Smooth muscle cell (in vitro differentiated cells): ENCODE measurements at regions not wholly inside any gene's neighbourhood (a gene's known extent, or its start where the extent isn't known, plus 50 kb on each side); places are given as distances from the start of the nearest gene placed in this dataset.

Experiments
- DNase-seq: peaks from one replicate; lab custom pipeline; 2025; ENCODE audit not compliant: unreplicated experiment; lab: John Stamatoyannopoulos, UW
- H2AFZ ChIP-seq: fragments of 200-600 bp; sonication (generic); 2 replicates; pipeline ENCODE4 v1.6.0; 2016; ENCODE audit warnings: antibody characterized with exemption, low read depth, mild to moderate bottlenecking
- H3F3A ChIP-seq: fragments of 200-600 bp; sonication (generic); 2 replicates; pipeline ENCODE4 v1.6.0; 2017; ENCODE audit warnings: antibody characterized with exemption, low read depth
- H3K27ac ChIP-seq: fragments of 200-600 bp; sonication (generic); 2 replicates; pipeline ENCODE4 v1.5.1; 2016; ENCODE audit warnings: low read depth, mild to moderate bottlenecking
- H3K27me3 ChIP-seq: fragments of 200-600 bp; sonication (generic); 2 replicates; pipeline ENCODE4 v1.6.1; 2016; ENCODE audit warnings: low read depth, mild to moderate bottlenecking
- H3K36me3 ChIP-seq: fragments of 200-600 bp; sonication (generic); 2 replicates; pipeline ENCODE4 v1.5.1; 2016; ENCODE audit warnings: low read depth
- H3K4me1 ChIP-seq: fragments of 200-600 bp; sonication (generic); 2 replicates; pipeline ENCODE4 v1.5.1; 2016; ENCODE audit warnings: low read depth
- H3K4me2 ChIP-seq: fragments of 200-600 bp; sonication (generic); 2 replicates; pipeline ENCODE4 v1.6.0; 2016; ENCODE audit warnings: mild to moderate bottlenecking
- H3K4me3 ChIP-seq: fragments of 200-600 bp; sonication (generic); 2 replicates; pipeline ENCODE4 v1.5.1; 2016; ENCODE audit warnings: mild to moderate bottlenecking
- H3K79me2 ChIP-seq: fragments of 200-600 bp; sonication (generic); 2 replicates; pipeline ENCODE4 v1.6.0; 2016; ENCODE audit warnings: low read depth, mild to moderate bottlenecking
- H3K9ac ChIP-seq: fragments of 200-600 bp; sonication (generic); 2 replicates; pipeline ENCODE4 v1.6.0; 2016; ENCODE audit warnings: low read depth
- H3K9me3 ChIP-seq: fragments of 200-600 bp; sonication (generic); replicated peaks from 2 replicates; pipeline ENCODE4 v1.5.1; 2016; ENCODE audit warnings: low read depth
- H4K20me1 ChIP-seq: fragments of 200-600 bp; sonication (generic); 2 replicates; pipeline ENCODE4 v1.6.0; 2016; ENCODE audit warnings: low read depth
- CTCF ChIP-seq: fragments of 200-600 bp; sonication (generic); IDR thresholded peaks from 2 replicates; pipeline ENCODE4 v1.5.1; 2017; ENCODE audit warnings: borderline replicate concordance, mild to moderate bottlenecking, antibody characterized with exemption; ENCODE audit not compliant: insufficient read depth, poor library complexity, severe bottlenecking
- WGBS: methylation state at CpG from one replicate; pipeline ENCODE4 v1.1.7; 2016; ENCODE audit warnings: low lambda C conversion rate; 5-methylcytosine and 5-hydroxymethylcytosine counted together

- Histone ChIP-seq H3K79me2 (no peaks in the 10 kb centered on the region), H4K20me1 (no peaks in the 10 kb centered on the region), H3K36me3 (no peaks in the 10 kb centered on the region), H3K27ac (no peak overlapping the region), H3K4me2 (no peak overlapping the region), H3F3A (no peaks in the 10 kb centered on the region), H2AFZ (no peak overlapping the region), H3K9ac (no peak overlapping the region), H3K4me3 (no peak overlapping the region), H3K27me3 (no peaks in the 10 kb centered on the region), H3K9me3 (no peaks in the 10 kb centered on the region), H3K4me1 (no peaks in the 10 kb centered on the region)
- TF ChIP-seq CTCF, result no peak
- no peak for DNase-seq
- 95% methylated on average over 3 of the region's 3 CpGs for WGBS
Measured at GRCh38 chr18:61756244-61756643, 136.6 kb downstream of the RNF152 start.

GRCh38 chr18:61755555-61755954, 137.3 kb downstream of the RNF152 start:
- no peaks in the 10 kb centered on the region for H3K36me3 ChIP-seq
- WGBS, result 94% methylated on average over 7 of the region's 7 CpGs
- no peaks in the 10 kb centered on the region for H3K4me1 ChIP-seq
- no peak overlapping the region for H2AFZ ChIP-seq
- DNase-seq, result no peak
- no peak overlapping the region for H3K4me3 ChIP-seq
- no peak for TF ChIP-seq CTCF
- H3K27ac ChIP-seq, result no peak overlapping the region
- H4K20me1 ChIP-seq, result no peaks in the 10 kb centered on the region
- no peaks in the 10 kb centered on the region for H3K79me2 ChIP-seq
- H3K9ac ChIP-seq, result no peak overlapping the region
- H3K4me2 ChIP-seq, result no peak overlapping the region
- no peaks in the 10 kb centered on the region for H3K27me3 ChIP-seq
- no peaks in the 10 kb centered on the region for H3F3A ChIP-seq
- H3K9me3 ChIP-seq, result no peaks in the 10 kb centered on the region

GRCh38 chr18:61754039-61754583, 138.7 kb downstream of the RNF152 start:
- Histone ChIP-seq H2AFZ (no peak overlapping the region), H3K4me2 (no peak overlapping the region), H4K20me1 (no peaks in the 10 kb centered on the region), H3K4me1 (no peaks in the 10 kb centered on the region), H3F3A (no peaks in the 10 kb centered on the region), H3K4me3 (no peak overlapping the region), H3K9me3 (no peaks in the 10 kb centered on the region), H3K79me2 (no peaks in the 10 kb centered on the region), H3K27ac (no peak overlapping the region), H3K27me3 (no peaks in the 10 kb centered on the region), H3K9ac (no peak overlapping the region), H3K36me3 (no peaks in the 10 kb centered on the region)
- no peak for TF ChIP-seq CTCF
- DNase-seq, result no peak
- WGBS, result 89% methylated on average over 5 of the region's 5 CpGs

- Histone ChIP-seq H3K79me2 (no peaks in the 10 kb centered on the region), H3F3A (no peaks in the 10 kb centered on the region), H3K9me3 (no peaks in the 10 kb centered on the region), H3K4me3 (no peak overlapping the region), H4K20me1 (no peaks in the 10 kb centered on the region), H3K27ac (no peak overlapping the region), H3K27me3 (no peaks in the 10 kb centered on the region), H2AFZ (no peak overlapping the region), H3K4me2 (no peak overlapping the region), H3K36me3 (no peaks in the 10 kb centered on the region), H3K4me1 (no peaks in the 10 kb centered on the region), H3K9ac (no peak overlapping the region)
- WGBS, result 100% methylated on average over 1 of the region's 1 CpG
- no peak for DNase-seq
- no peak for TF ChIP-seq CTCF
Measured at GRCh38 chr18:61753373-61753772, 139.4 kb downstream of the RNF152 start.
